H9 (cell line): ENCODE measurements at regions not wholly inside any gene's neighbourhood (a gene's known extent, or its start where the extent isn't known, plus 50 kb on each side); places are given as distances from the start of the nearest gene placed in this dataset.

Source experiments
- DNase-seq: peaks from one replicate; pipeline ENCODE4 v3.0.0-alpha.2; 2017
- H2AFZ ChIP-seq: one replicate; pipeline ENCODE4 v1.6.1; 2013; ENCODE audit warnings: mild to moderate bottlenecking, low read length, control low read depth, moderate library complexity
- H2AK5ac ChIP-seq: 2 replicates; pipeline ENCODE4 v1.6.1; 2013; ENCODE audit warnings: low read length, control low read depth, mixed read lengths; ENCODE audit not compliant: insufficient read length
- H2BK120ac ChIP-seq: one replicate; pipeline ENCODE4 v1.6.1; 2013; ENCODE audit warnings: low read depth, mild to moderate bottlenecking, low read length, control low read depth, inconsistent platforms; ENCODE audit not compliant: poor library complexity, severe bottlenecking
- H2BK12ac ChIP-seq: 2 replicates; pipeline ENCODE4 v1.6.1; 2013; ENCODE audit warnings: low read length, control low read depth, mixed read lengths, low read depth; ENCODE audit not compliant: insufficient read length
- H2BK15ac ChIP-seq: 2 replicates; pipeline ENCODE4 v1.6.1; 2013; ENCODE audit warnings: low read depth, low read length, control low read depth
- H2BK20ac ChIP-seq: one replicate; pipeline ENCODE4 v1.6.1; 2013; ENCODE audit warnings: low read depth, mild to moderate bottlenecking, low read length, control low read depth, inconsistent platforms; ENCODE audit not compliant: poor library complexity, severe bottlenecking
- H2BK5ac ChIP-seq: 2 replicates; pipeline ENCODE4 v1.6.1; 2013; ENCODE audit warnings: low read length, control low read depth, mixed read lengths; ENCODE audit not compliant: insufficient read length
- H3K14ac ChIP-seq: 2 replicates; pipeline ENCODE4 v1.6.1; 2013; ENCODE audit warnings: low read length, control low read depth; ENCODE audit not compliant: insufficient read depth
- H3K18ac ChIP-seq: 2 replicates; pipeline ENCODE4 v1.6.1; 2013; ENCODE audit warnings: low read depth, mild to moderate bottlenecking, mixed read lengths, low read length, control low read depth; ENCODE audit not compliant: insufficient read length
- H3K23ac ChIP-seq: 2 replicates; pipeline ENCODE4 v1.6.1; 2013; ENCODE audit warnings: low read length, control low read depth, mixed read lengths, low read depth; ENCODE audit not compliant: insufficient read length
- H3K23me2 ChIP-seq: 2 replicates; pipeline ENCODE4 v1.6.1; 2013; ENCODE audit warnings: low read depth, mild to moderate bottlenecking, mixed read lengths, low read length, control low read depth; ENCODE audit not compliant: insufficient read length, poor library complexity, severe bottlenecking
- H3K27ac ChIP-seq: 2 replicates; pipeline ENCODE4 v1.5.1; 2013; ENCODE audit warnings: low read length, control low read depth, mixed read lengths, low read depth; ENCODE audit not compliant: insufficient read length
- H3K27me3 ChIP-seq: 2 replicates; pipeline ENCODE4 v1.6.1; 2013; ENCODE audit warnings: low read length, control low read depth, inconsistent platforms; ENCODE audit not compliant: insufficient read depth
- H3K4ac ChIP-seq: 2 replicates; pipeline ENCODE4 v1.6.1; 2013; ENCODE audit warnings: low read depth, mild to moderate bottlenecking, control low read depth, inconsistent platforms, low read length, moderate library complexity
- H3K4me1 ChIP-seq: 2 replicates; pipeline ENCODE4 v1.6.1; 2013; ENCODE audit warnings: low read length, control low read depth, inconsistent platforms; ENCODE audit not compliant: insufficient read depth
- H3K4me2 ChIP-seq: 2 replicates; pipeline ENCODE4 v1.6.1; 2013; ENCODE audit warnings: low read length, control low read depth, mixed read lengths; ENCODE audit not compliant: insufficient read length, insufficient read depth
- H3K56ac ChIP-seq: 2 replicates; pipeline ENCODE4 v1.6.1; 2013; ENCODE audit warnings: low read depth, mild to moderate bottlenecking, mixed read lengths, low read length, control low read depth; ENCODE audit not compliant: insufficient read length
- H3K79me1 ChIP-seq: 2 replicates; pipeline ENCODE4 v1.6.1; 2013; ENCODE audit warnings: low read depth, mild to moderate bottlenecking, moderate library complexity, low read length, control low read depth, inconsistent platforms; ENCODE audit not compliant: insufficient read depth, poor library complexity, severe bottlenecking
- H3K79me2 ChIP-seq: 2 replicates; pipeline ENCODE4 v1.6.1; 2013; ENCODE audit warnings: low read length, control low read depth, inconsistent platforms; ENCODE audit not compliant: insufficient read depth
- H3K9ac ChIP-seq: 2 replicates; pipeline ENCODE4 v1.6.1; 2013; ENCODE audit warnings: low read length, control low read depth, mixed read lengths; ENCODE audit not compliant: insufficient read length; ENCODE audit errors: extremely low read depth
- H3K9me3 ChIP-seq: one replicate; pipeline ENCODE4 v1.6.1; 2013; ENCODE audit warnings: low read depth, low read length, inconsistent platforms; ENCODE audit not compliant: control insufficient read depth
- H3T11ph ChIP-seq: one replicate; pipeline ENCODE4 v1.6.1; 2013; ENCODE audit warnings: mild to moderate bottlenecking, low read length, control low read depth, inconsistent platforms
- H4K20me1 ChIP-seq: one replicate; pipeline ENCODE4 v1.6.1; 2013; ENCODE audit not compliant: control insufficient read depth, insufficient read length, insufficient read depth
- H4K5ac ChIP-seq: 2 replicates; pipeline ENCODE4 v1.6.1; 2013; ENCODE audit warnings: low read depth, mild to moderate bottlenecking, mixed read lengths, low read length, control low read depth; ENCODE audit not compliant: insufficient read length
- H4K8ac ChIP-seq: replicated peaks from 2 replicates; pipeline ENCODE4 v1.6.1; 2013; ENCODE audit warnings: low read length, control low read depth, mixed read lengths, low read depth; ENCODE audit not compliant: insufficient read length
- H4K91ac ChIP-seq: 2 replicates; pipeline ENCODE4 v1.6.1; 2013; ENCODE audit warnings: low read depth, mild to moderate bottlenecking, moderate library complexity, mixed read lengths, low read length, control low read depth; ENCODE audit not compliant: insufficient read length
- H3K27ac Mint-ChIP-seq, 3 experiments: 2 replicates in 2 of 3; 3 replicates in 1 of 3; pipeline ENCODE4 v1.8.0; 2020 to 2021; ENCODE audit warnings: mixed read lengths in 3 of 3, mild to moderate bottlenecking in 1 of 3, moderate library complexity in 1 of 3
- H3K27me3 Mint-ChIP-seq: 2 replicates; pipeline ENCODE4 v1.8.0; 2021; ENCODE audit warnings: low read depth, mild to moderate bottlenecking, moderate library complexity, mixed read lengths
- H3K36me3 Mint-ChIP-seq, 3 experiments: 2 replicates in 2 of 3; 3 replicates in 1 of 3; pipeline ENCODE4 v1.8.0; 2020 to 2021; ENCODE audit warnings: low read depth in 3 of 3, mixed read lengths in 3 of 3; ENCODE audit not compliant: insufficient read depth in 1 of 3
- H3K4me1 Mint-ChIP-seq, 2 experiments: 2 replicates each; pipeline ENCODE4 v1.8.0; 2020; ENCODE audit warnings: mixed read lengths in 2 of 2
- H3K4me3 Mint-ChIP-seq, 2 experiments: 2 replicates in 1 of 2; 3 replicates in 1 of 2; pipeline ENCODE4 v1.8.0; 2020 to 2021; ENCODE audit warnings: mild to moderate bottlenecking in 2 of 2, mixed read lengths in 2 of 2, moderate library complexity in 1 of 2
- H3K9me3 Mint-ChIP-seq, 2 experiments: 2 replicates in 1 of 2; 3 replicates in 1 of 2; pipeline ENCODE4 v1.8.0; 2020; ENCODE audit warnings: mild to moderate bottlenecking in 2 of 2, mixed read lengths in 2 of 2, moderate library complexity in 1 of 2
- CTCF ChIP-seq: fragments of 200-600 bp; sonication (generic); conservative IDR thresholded peaks from 3 replicates; pipeline ENCODE4 v1.8.0; 2021; ENCODE audit warnings: antibody characterized with exemption, mild to moderate bottlenecking
- WGBS: extraction: QIAGEN DNeasy Blood & Tissue Kit; methylation state at CpG from one replicate; pipeline ENCODE4 v1.1.7; 2013; ENCODE audit warnings: missing lambda C conversion rate, low lambda C conversion rate, mixed read lengths; ENCODE audit not compliant: insufficient read length; ENCODE audit errors: extremely low coverage; 5-methylcytosine and 5-hydroxymethylcytosine counted together

- H3K36me3 Mint-ChIP-seq = no peaks in the 10 kb centered on the region; a peak in 2 of 7 replicates
- no peak overlapping the region for H3K14ac ChIP-seq
- WGBS = no CpG with 5 or more reads among the region's 3 CpGs
- no peak overlapping the region for H2BK12ac ChIP-seq
- H3K4me3 Mint-ChIP-seq = no peak overlapping the region
- H2AK5ac ChIP-seq = no peak overlapping the region
- H2BK15ac ChIP-seq = no peak overlapping the region
- no peak overlapping the region for H3K27ac ChIP-seq
- H3K27me3 Mint-ChIP-seq = no peaks in the 10 kb centered on the region
- H3K79me1 ChIP-seq = no peaks in the 10 kb centered on the region
- TF ChIP-seq CTCF = no peak
- H4K8ac ChIP-seq = no peak overlapping the region
- no peak overlapping the region for H3K9ac ChIP-seq
- no peak overlapping the region for H2BK5ac ChIP-seq
- no peak overlapping the region for H3K27ac Mint-ChIP-seq
- no peak overlapping the region for H2BK120ac ChIP-seq
- no peak overlapping the region for H4K91ac ChIP-seq
- H3K4me1 ChIP-seq = no peaks in the 10 kb centered on the region
- H3K27me3 ChIP-seq = no peaks in the 10 kb centered on the region
- no peak overlapping the region for H3K4me2 ChIP-seq
- no peak overlapping the region for H2AFZ ChIP-seq
- no peak overlapping the region for H3K23ac ChIP-seq
- no peak overlapping the region for H2BK20ac ChIP-seq
- H4K5ac ChIP-seq = no peak overlapping the region
- H3K79me2 ChIP-seq = no peaks in the 10 kb centered on the region
- H3K9me3 Mint-ChIP-seq = no peaks in the 10 kb centered on the region
- no peaks in the 10 kb centered on the region for H3K4me1 Mint-ChIP-seq
- H3T11ph ChIP-seq = no peak overlapping the region
- no peak overlapping the region for H3K4ac ChIP-seq
- H3K9me3 ChIP-seq = no peaks in the 10 kb centered on the region
- no peak overlapping the region for H3K56ac ChIP-seq
- no peaks in the 10 kb centered on the region for H4K20me1 ChIP-seq
- no peak for DNase-seq
- H3K23me2 ChIP-seq = no peaks in the 10 kb centered on the region
- H3K18ac ChIP-seq = no peak overlapping the region
Observed at GRCh38 chr5:87101321-87101720, 166.4 kb upstream of the RASA1 start.
